Endothelial cell of umbilical vein (primary cell): ENCODE measurements at regions not wholly inside any gene's neighbourhood (a gene's known extent, or its start where the extent isn't known, plus 50 kb on each side); places are given as distances from the start of the nearest gene placed in this dataset.
A peak's percentile ranks its signal among the peaks of the same experiment; 100 is the strongest.

Experiments
- BruUV-seq: library from RNA; stranded (reverse); fragments of 400-500 nt; replicated peaks from 2 replicates; lab custom pipeline; 2021; lab: Mats Ljungman, UMichigan
- CTCF ChIA-PET: fragments of 300-600, 350-600 bp; sonication (Branson Sonifier 250); formaldehyde crosslinking; loops from one replicate; lab custom pipeline; 2021; ENCODE audit warnings: antibody characterized with exemption, inconsistent platforms; lab: Charles Lee
- POLR2A ChIA-PET: fragments of 300-600, 350-600 bp; sonication (Branson Sonifier 250); formaldehyde crosslinking; loops from one replicate; lab custom pipeline; 2021; ENCODE audit warnings: antibody characterized with exemption, inconsistent platforms; lab: Charles Lee
- DNase-seq: peaks from one replicate; pipeline ENCODE4 v3.0.0-alpha.2; 2011; ENCODE audit warnings: low read depth, low spot score
- FAIRE-seq: peaks from 2 replicates; lab custom pipeline; 2011; peaks lifted over from hg19 to GRCh38; lab: Jason Lieb, UNC
- H2AFZ ChIP-seq: 2 replicates; pipeline ENCODE4 v1.6.0; 2012; ENCODE audit warnings: low read depth, low read length, control low read depth, inconsistent platforms
- H3K27ac ChIP-seq: 2 replicates; pipeline ENCODE4 v1.5.1; 2011; ENCODE audit warnings: low read depth, mild to moderate bottlenecking, control low read depth, low read length, moderate library complexity; ENCODE audit not compliant: insufficient read depth
- H3K27me3 ChIP-seq, 2 experiments: 2 replicates each; pipeline versions ENCODE4 v1.6.0 to v1.6.1; 2011; ENCODE audit warnings: low read length in 2 of 2, mixed read lengths in 1 of 2; ENCODE audit not compliant: control insufficient read depth in 2 of 2, insufficient read depth in 2 of 2
- H3K36me3 ChIP-seq, 2 experiments: 2 replicates in 1 of 2; 3 replicates in 1 of 2; pipeline ENCODE4 v1.5.1; 2011; ENCODE audit warnings: low read length in 2 of 2, mild to moderate bottlenecking in 1 of 2, moderate library complexity in 1 of 2; ENCODE audit not compliant: control insufficient read depth in 2 of 2, insufficient read depth in 2 of 2; ENCODE audit errors: extremely low read depth in 1 of 2
- H3K4me1 ChIP-seq: 3 replicates; pipeline ENCODE4 v1.5.1; 2011; ENCODE audit warnings: mild to moderate bottlenecking, low read length; ENCODE audit not compliant: control insufficient read depth, insufficient read depth; ENCODE audit errors: extremely low read depth
- H3K4me2 ChIP-seq: 2 replicates; pipeline ENCODE4 v1.6.1; 2011; ENCODE audit warnings: low read length, control low read depth, mixed read lengths; ENCODE audit not compliant: insufficient read depth
- H3K4me3 ChIP-seq, 3 experiments: fragments of 200-600 bp in 1 of 3; sonication (generic), shearing (Covaris generic) in 1 of 3; replicated peaks in 1 of 3; 2 replicates each; pipeline ENCODE4 v1.5.1; 2011 to 2016; ENCODE audit warnings: control low read depth in 3 of 3, low read length in 3 of 3, mild to moderate bottlenecking in 2 of 3, inconsistent platforms in 1 of 3, low read depth in 1 of 3, moderate library complexity in 1 of 3; ENCODE audit not compliant: insufficient read depth in 1 of 3
- H3K79me2 ChIP-seq: 2 replicates; pipeline ENCODE4 v1.6.0; 2012; ENCODE audit warnings: low read length, inconsistent platforms; ENCODE audit not compliant: control insufficient read depth, insufficient read depth
- H3K9ac ChIP-seq: replicated peaks from 2 replicates; pipeline ENCODE3; 2011; ENCODE audit warnings: low read length, control low read depth; ENCODE audit not compliant: insufficient read depth; ENCODE audit errors: extremely low read depth
- H3K9me1 ChIP-seq: replicated peaks from 3 replicates; pipeline ENCODE4 v1.6.0; 2011; ENCODE audit warnings: mild to moderate bottlenecking, low read length; ENCODE audit not compliant: control insufficient read depth, insufficient read depth; ENCODE audit errors: extremely low read depth
- H3K9me3 ChIP-seq: replicated peaks from 2 replicates; pipeline ENCODE4 v1.5.1; 2012; ENCODE audit warnings: low read length, inconsistent platforms; ENCODE audit not compliant: control insufficient read depth, insufficient read depth
- H4K20me1 ChIP-seq: replicated peaks from 2 replicates; pipeline ENCODE3; 2011; ENCODE audit warnings: mild to moderate bottlenecking, low read length; ENCODE audit not compliant: control insufficient read depth, insufficient read depth; ENCODE audit errors: extremely low read depth
- CTCF ChIP-seq, 2 donors: IDR thresholded peaks; 1 replicate in 1 of 2; 2 replicates in 1 of 2; pipeline ENCODE4 v1.5.1; 2011; ENCODE audit warnings: low read length in 2 of 2, mild to moderate bottlenecking in 2 of 2, moderate library complexity in 2 of 2, control low read depth in 1 of 2, inconsistent platforms in 1 of 2, low read depth in 1 of 2; ENCODE audit not compliant: insufficient read depth in 1 of 2; ENCODE audit errors: extremely low read depth in 1 of 2
- EZH2 ChIP-seq: IDR thresholded peaks from 2 replicates; pipeline ENCODE4 v1.6.1; 2012; ENCODE audit warnings: borderline replicate concordance, low read depth, mild to moderate bottlenecking, moderate library complexity, low read length, inconsistent platforms; ENCODE audit not compliant: severe bottlenecking
- FOS ChIP-seq: IDR thresholded peaks from 2 replicates; pipeline ENCODE4 v1.6.1; 2011; ENCODE audit warnings: mild to moderate bottlenecking, low read length, moderate library complexity, borderline replicate concordance; ENCODE audit not compliant: insufficient read depth
- GATA2 ChIP-seq: IDR thresholded peaks from 2 replicates; pipeline ENCODE4 v1.7.0; 2011; ENCODE audit warnings: low read depth, mild to moderate bottlenecking, moderate library complexity, mixed read lengths, low read length; ENCODE audit not compliant: insufficient read length, insufficient read depth
- JUN ChIP-seq: IDR thresholded peaks from 2 replicates; pipeline ENCODE4 v1.6.1; 2011; ENCODE audit warnings: borderline replicate concordance, low read depth; ENCODE audit not compliant: insufficient read length, insufficient read depth
- MAX ChIP-seq: IDR thresholded peaks from 2 replicates; pipeline ENCODE4 v1.6.1; 2011; ENCODE audit not compliant: insufficient read depth, insufficient read length
- MYC ChIP-seq: IDR thresholded peaks from one replicate; pipeline ENCODE4 v1.6.1; 2011; ENCODE audit warnings: mild to moderate bottlenecking, low read depth, low read length
- POLR2A ChIP-seq: IDR thresholded peaks from 2 replicates; pipeline ENCODE4 v1.6.1; 2012; ENCODE audit warnings: low read depth, mild to moderate bottlenecking, control low read depth, low read length
- POLR2AphosphoS5 ChIP-seq: IDR thresholded peaks from 2 replicates; pipeline ENCODE4 v1.6.1; 2012; ENCODE audit warnings: low read depth, mild to moderate bottlenecking, control low read depth, low read length, moderate library complexity; ENCODE audit not compliant: insufficient read depth
- dilution Hi-C: fragments of 300-500 bp; cut with MboI; formaldehyde crosslinking; loops from one replicate; pipeline ENCODE4 v1.15.0; 2019; ENCODE audit warnings: low sequenced_read_pairs; ENCODE audit not compliant: extremely low pct_ligation_motif_present
- intact Hi-C: fragments of 100-400 bp; cut with micrococcal nuclease; formaldehyde crosslinking; loops from one replicate; pipeline ENCODE4 v1.10.0; 2022

GRCh38 chr5:54889826-54890225, 95.6 kb downstream of the ESM1 start:
- Histone ChIP-seq H2AFZ (no peak overlapping the region), H3K4me2 (no peak overlapping the region)

DNA sequence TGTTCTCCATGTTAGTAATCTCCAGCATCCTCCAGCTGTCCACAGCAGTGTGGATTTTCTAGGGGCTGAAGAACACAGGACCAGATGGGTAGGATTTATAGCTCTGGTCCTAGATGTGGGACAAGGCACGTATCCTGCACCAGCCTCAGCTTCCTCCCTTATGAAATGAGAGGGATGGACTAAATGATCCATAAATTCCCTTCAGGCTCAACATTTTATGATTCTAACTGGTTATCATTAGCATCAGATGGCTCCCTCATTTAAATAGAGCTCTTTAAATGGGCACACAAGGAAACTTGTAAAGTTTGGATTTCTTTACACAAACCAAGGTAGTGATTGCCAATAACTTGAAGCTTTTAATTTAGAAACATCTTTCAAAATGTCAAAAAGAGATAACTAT, 97.7 kb downstream of the ESM1 start:
- FAIRE-seq = no peak
- POLR2A ChIA-PET = no interaction called here
- no TSS peak for BruUV-seq

More at GRCh38 chr5:54889826-54890225, 95.6 kb downstream of the ESM1 start:
- DNase-seq = peak; percentile 63
- no TSS peak for BruUV-seq
- Histone ChIP-seq H3K9ac (no peak overlapping the region), H3K4me1 (peaks cover 9% of the 10 kb centered on the region), H3K79me2 (no peaks in the 10 kb centered on the region), H3K4me3 (no peak overlapping the region), H3K36me3 (no peaks in the 10 kb centered on the region), H3K27me3 (peaks cover 0 to 2% of the 10 kb centered on the region in 2 experiments), H4K20me1 (no peaks in the 10 kb centered on the region), H3K27ac (no peak overlapping the region), H3K9me3 (no peaks in the 10 kb centered on the region), H3K9me1 (no peaks in the 10 kb centered on the region)
- TF ChIP-seq GATA2 = no peak
- TF ChIP-seq MAX = no peak
- no peak for TF ChIP-seq POLR2A
- dilution Hi-C loops = no loop called here
- intact Hi-C loops = no loop called here
- ChIA-PET POLR2A (no interaction called here), CTCF (no interaction called here)
- no peak for FAIRE-seq

More for the DNA sequence above, 97.7 kb downstream of the ESM1 start:
- H3K9ac ChIP-seq = no peak overlapping the region
- CTCF ChIA-PET = interaction anchor here (0.8 to 2.3 kb wide), 8 partner anchors 9 to 644 kb away, joined by 3 to 9 read pairs (median 4); partner anchors contain the start of gene GPX8
- no peak overlapping the region for H2AFZ ChIP-seq
- H3K36me3 ChIP-seq = no peaks in the 10 kb centered on the region
- H3K4me3 ChIP-seq = no peak overlapping the region
- H3K4me1 ChIP-seq = peaks cover 11% of the 10 kb centered on the region
- dilution Hi-C loops = no loop called here
- no peaks in the 10 kb centered on the region for H4K20me1 ChIP-seq
- no peaks in the 10 kb centered on the region for H3K9me3 ChIP-seq
- H3K27me3 ChIP-seq = peaks cover 5 to 7% of the 10 kb centered on the region in 2 experiments
- no peak overlapping the region for H3K4me2 ChIP-seq
- no peak overlapping the region for H3K27ac ChIP-seq
- TF ChIP-seq MYC (no peak), GATA2 (no peak), EZH2 (no peak), MAX (no peak), CTCF (IDR thresholded peaks at IDR 0.05; ENCODE audit: extremely low read depth in 1 of 2, insufficient read depth in 1 of 2, low read depth in 1 of 2, low read length in 2 of 2) (no peak), JUN (no peak), POLR2A (no peak), FOS (no peak), POLR2AphosphoS5 (no peak)
- DNase-seq = no peak
- H3K9me1 ChIP-seq = no peaks in the 10 kb centered on the region
- no peaks in the 10 kb centered on the region for H3K79me2 ChIP-seq
- intact Hi-C loops = no loop called here
